Hematopoietic multipotent progenitor cell treated with erythropoietin and hydrocortisone succinate and interleukin-3 and kit ligand, for 8 days (in vitro differentiated cells): ENCODE measurements at regions not wholly inside any gene's neighbourhood (a gene's known extent, or its start where the extent isn't known, plus 50 kb on each side); places are given as distances from the start of the nearest gene placed in this dataset.

Source experiments
- DNase-seq: peaks from one replicate; pipeline ENCODE4 v3.0.0-alpha.2; 2015

- no peak for DNase-seq
These were observed 231.9 kb upstream of the CADM1 start for GRCh38 chr11:115736146-115736545.

GRCh38 chr11:115724666-115725065 lies 220.5 kb upstream of the CADM1 start:
- no peak for DNase-seq

- no peak for DNase-seq
These were observed 218.5 kb upstream of the CADM1 start for GRCh38 chr11:115722711-115723110.

GRCh38 chr11:115721296-115721995 lies 217.2 kb upstream of the CADM1 start:
- DNase-seq, result no peak

- no peak for DNase-seq
These were observed 216.5 kb upstream of the CADM1 start for GRCh38 chr11:115720602-115721245.

GRCh38 chr11:115718945-115719344 lies 214.7 kb upstream of the CADM1 start:
- no peak for DNase-seq

GRCh38 chr11:115718106-115718505 lies 213.9 kb upstream of the CADM1 start:
- DNase-seq, result no peak

GRCh38 chr11:115716601-115717529 lies 212.7 kb upstream of the CADM1 start:
- DNase-seq, result no peak

GRCh38 chr11:115716080-115716479 lies 211.9 kb upstream of the CADM1 start:
- no peak for DNase-seq

GRCh38 chr11:115715251-115715770 lies 211.1 kb upstream of the CADM1 start:
- DNase-seq, result no peak

GRCh38 chr11:115712296-115712695 lies 208.1 kb upstream of the CADM1 start:
- no peak for DNase-seq

- no peak for DNase-seq
These were observed 206.8 kb upstream of the CADM1 start for GRCh38 chr11:115710980-115711379.

GRCh38 chr11:115710426-115710825 lies 206.2 kb upstream of the CADM1 start:
- DNase-seq, result no peak

GRCh38 chr11:115709297-115709696 lies 205.1 kb upstream of the CADM1 start:
- DNase-seq, result peak; percentile 3

GRCh38 chr11:115707180-115707905 lies 203.1 kb upstream of the CADM1 start:
- DNase-seq, result peak; percentile 2

GRCh38 chr11:115706626-115707135 lies 202.5 kb upstream of the CADM1 start:
- DNase-seq, result no peak

- no peak for DNase-seq
These were observed 201.0 kb upstream of the CADM1 start for GRCh38 chr11:115705200-115705599.

- no peak for DNase-seq
These were observed 197.0 kb upstream of the CADM1 start for GRCh38 chr11:115700981-115701875.

- no peak for DNase-seq
These were observed 196.3 kb upstream of the CADM1 start for GRCh38 chr11:115700496-115700895.

- DNase-seq, result no peak
These were observed 195.5 kb upstream of the CADM1 start for GRCh38 chr11:115699733-115700132.

GRCh38 chr11:115699326-115699725 lies 195.1 kb upstream of the CADM1 start:
- no peak for DNase-seq
